SU-DHL-6 (cell line): ENCODE measurements at regions not wholly inside any gene's neighbourhood (a gene's known extent, or its start where the extent isn't known, plus 50 kb on each side); places are given as distances from the start of the nearest gene placed in this dataset.

Experiments
- CTCF ChIP-seq: fragments of 200-600 bp; sonication (generic); IDR thresholded peaks from one replicate; pipeline ENCODE4 v1.5.1; 2017; ENCODE audit warnings: antibody characterized with exemption, mild to moderate bottlenecking, low read length, moderate library complexity; ENCODE audit not compliant: insufficient read depth, poor library complexity, severe bottlenecking
- EZH2phosphoT487 ChIP-seq: fragments of 200-600 bp; sonication (generic), shearing (Covaris generic); conservative IDR thresholded peaks from 2 replicates; pipeline ENCODE4 v1.6.1; 2018; ENCODE audit warnings: mild to moderate bottlenecking, antibody characterized with exemption, low read length, moderate library complexity, mixed read lengths

- TF ChIP-seq CTCF (no peak), EZH2phosphoT487 (no peak)
Measured at GRCh38 chr17:20922128-20922670, 120.6 kb downstream of the USP22 start.
